K562 (cell line): ENCODE measurements at regions not wholly inside any gene's neighbourhood (a gene's known extent, or its start where the extent isn't known, plus 50 kb on each side); places are given as distances from the start of the nearest gene placed in this dataset.

Source experiments
- ATAC-seq: fragments of 200-7000 bp; cut with Tn5 transposase; 3 replicates; pipeline ENCODE4 v1.9.1; 2020; ENCODE audit warnings: moderate library complexity
- BruUV-seq: library from RNA; stranded (reverse); fragments of 400-500 nt; replicated peaks from 2 replicates; lab custom pipeline; 2021; lab: Mats Ljungman, UMichigan
- CTCF ChIA-PET: fragments of 300-600 bp; formaldehyde crosslinking; extraction: SDS; loops from one replicate; lab custom pipeline; 2021; ENCODE audit warnings: low intra/inter-chr PET ratio; lab: Yijun Ruan, JAX
- POLR2A ChIA-PET: fragments of 300-600, 350-650 bp; sonication (Branson Sonifier 250); formaldehyde crosslinking; extraction: SDS; loops from one replicate; lab custom pipeline; 2021; ENCODE audit warnings: antibody characterized with exemption, inconsistent platforms; lab: Yijun Ruan, JAX
- DNase-seq, 4 experiments: peaks; one replicate each; pipeline versions ENCODE4 v3.0.0 to v3.0.0-alpha.2; 2011 to 2018; ENCODE audit warnings: low spot score in 3 of 4, mixed read lengths in 3 of 4; ENCODE audit errors: extremely low read depth in 1 of 4
- FAIRE-seq: peaks from 2 replicates; lab custom pipeline; 2011; peaks lifted over from hg19 to GRCh38; lab: Jason Lieb, UNC
- H2AFZ ChIP-seq: 2 replicates; pipeline ENCODE4 v1.6.0; 2011; ENCODE audit warnings: low read depth, low read length, control low read depth, inconsistent platforms
- H3K27ac ChIP-seq: fragments of 200-600 bp; 3 replicates; pipeline ENCODE4 v1.8.0; 2011; ENCODE audit warnings: low read depth, mild to moderate bottlenecking, control low read depth, inconsistent platforms, low read length, moderate library complexity, mixed read lengths; ENCODE audit errors: extremely low read depth
- H3K27me3 ChIP-seq, 2 experiments: fragments of 300-600 bp in 1 of 2; 2 replicates in 1 of 2; 3 replicates in 1 of 2; pipeline versions ENCODE4 v1.6.0 to v1.8.0; 2011; ENCODE audit warnings: inconsistent platforms in 2 of 2, low read length in 2 of 2, mild to moderate bottlenecking in 1 of 2, mixed read lengths in 1 of 2, moderate library complexity in 1 of 2; ENCODE audit not compliant: control insufficient read depth in 2 of 2, insufficient read depth in 2 of 2
- H3K36me3 ChIP-seq: fragments of 300-600 bp; 3 replicates; pipeline ENCODE4 v1.8.0; 2011; ENCODE audit warnings: mild to moderate bottlenecking, low read length, inconsistent platforms; ENCODE audit not compliant: control insufficient read depth, insufficient read depth
- H3K4me1 ChIP-seq, 2 experiments: fragments of 200-600 bp in 1 of 2; replicated peaks in 1 of 2; 2 replicates in 1 of 2; 3 replicates in 1 of 2; pipeline versions ENCODE4 v1.5.1 to v1.8.0; 2011; ENCODE audit warnings: inconsistent platforms in 2 of 2, low read length in 2 of 2, mild to moderate bottlenecking in 1 of 2, mixed read lengths in 1 of 2, moderate library complexity in 1 of 2; ENCODE audit not compliant: control insufficient read depth in 2 of 2, insufficient read depth in 2 of 2
- H3K4me2 ChIP-seq: 2 replicates; pipeline ENCODE4 v1.6.1; 2011; ENCODE audit warnings: low read length, control low read depth, inconsistent platforms, mixed read lengths; ENCODE audit not compliant: insufficient read depth
- H3K4me3 ChIP-seq: fragments of 200-600 bp; sonication (generic), shearing (Covaris generic); 2 replicates; pipeline ENCODE4 v1.5.1; 2016; ENCODE audit warnings: control low read depth, inconsistent platforms
- H3K79me2 ChIP-seq: fragments of 200-600 bp; 3 replicates; pipeline ENCODE4 v1.8.0; 2011; ENCODE audit warnings: low read length, inconsistent platforms; ENCODE audit not compliant: control insufficient read depth, insufficient read depth
- H3K9ac ChIP-seq, 2 experiments: 2 replicates each; pipeline versions ENCODE4 v1.6.0 to v1.6.1; 2011; ENCODE audit warnings: low read depth in 2 of 2, low read length in 2 of 2, control low read depth in 1 of 2, inconsistent platforms in 1 of 2, mild to moderate bottlenecking in 1 of 2, mixed read lengths in 1 of 2; ENCODE audit not compliant: insufficient read depth in 1 of 2
- H3K9me1 ChIP-seq: one replicate; pipeline ENCODE4 v1.6.0; 2011; ENCODE audit warnings: inconsistent platforms, mild to moderate bottlenecking, low read length, moderate library complexity; ENCODE audit not compliant: control insufficient read depth, insufficient read depth
- H3K9me3 ChIP-seq: replicated peaks from 2 replicates; pipeline ENCODE4 v1.5.1; 2011; ENCODE audit warnings: low read depth, low read length, inconsistent platforms; ENCODE audit not compliant: control insufficient read depth, insufficient read depth
- H4K20me1 ChIP-seq: replicated peaks from 2 replicates; pipeline ENCODE4 v1.6.1; 2011; ENCODE audit warnings: low read length, inconsistent platforms, mixed read lengths; ENCODE audit not compliant: control insufficient read depth, insufficient read depth
- ARNT ChIP-seq, 2 experiments: fragments of 450-650 bp; IDR thresholded peaks; 2 replicates each; pipeline ENCODE4 v1.6.1; 2016; ENCODE audit warnings: mild to moderate bottlenecking in 1 of 2
- ETV6 ChIP-seq, 3 experiments: fragments of 150-350 bp in 1 of 3; sonication (generic) in 1 of 3; formaldehyde crosslinking in 1 of 3; IDR thresholded peaks; 2 replicates each; pipeline versions ENCODE4 v1.6.1 to v1.8.0; 2014 to 2022; ENCODE audit warnings: borderline replicate concordance in 2 of 3, low read depth in 2 of 3, antibody characterized with exemption in 1 of 3, low read length in 1 of 3, mild to moderate bottlenecking in 1 of 3, missing genetic modification reagents in 1 of 3
- JUNB ChIP-seq: fragments of 450-650 bp; formaldehyde crosslinking; conservative IDR thresholded peaks from 2 replicates; pipeline ENCODE4 v1.4.0; 2020; ENCODE audit warnings: mild to moderate bottlenecking
- JUND ChIP-seq, 2 experiments: IDR thresholded peaks; 2 replicates in 1 of 2; 3 replicates in 1 of 2; pipeline ENCODE4 v1.6.1; 2011; ENCODE audit warnings: borderline replicate concordance in 2 of 2, low read depth in 2 of 2, low read length in 2 of 2, improper control_type of control experiment in 1 of 2, missing biosample characterization in 1 of 2, missing genetic modification characterization in 1 of 2, missing genetic modification reagents in 1 of 2
- KAT8 ChIP-seq: fragments of 450-650 bp; IDR thresholded peaks from 2 replicates; pipeline ENCODE4 v1.6.1; 2016; ENCODE audit warnings: low read depth, mild to moderate bottlenecking
- MECOM ChIP-seq: fragments of 250-450 bp; sonication (Bioruptor Pico); IDR thresholded peaks from 2 replicates; pipeline ENCODE4 v1.8.0; 2022; ENCODE audit warnings: inconsistent platforms
- PHB2 ChIP-seq: fragments of 450-650 bp; IDR thresholded peaks from 2 replicates; pipeline ENCODE4 v1.6.1; 2017; ENCODE audit warnings: low read depth
- SMAD2 ChIP-seq: fragments of 150-350 bp; IDR thresholded peaks from 2 replicates; pipeline ENCODE4 v1.6.1; 2014; ENCODE audit warnings: low read depth, mild to moderate bottlenecking, low read length
- SMC3 ChIP-seq: conservative IDR thresholded peaks from 2 replicates; pipeline ENCODE4 v1.6.1; 2011; ENCODE audit warnings: low read depth, low read length, improper control_type of control experiment; ENCODE audit not compliant: insufficient read depth
- SRSF7 ChIP-seq: fragments of 200-400 bp; formaldehyde crosslinking; optimal IDR thresholded peaks from 2 replicates; pipeline ENCODE3; 2017; ENCODE audit warnings: mild to moderate bottlenecking, low read depth, low read length
- ZKSCAN8 ChIP-seq: fragments of 200-800 bp; sonication (Bioruptor generic); IDR thresholded peaks from 2 replicates; pipeline ENCODE4 v1.6.1; 2016; ENCODE audit warnings: missing genetic modification characterization, missing compliant biosample characterization
- ZNF134 ChIP-seq: fragments of 250-450 bp; sonication (Bioruptor Pico); conservative IDR thresholded peaks from 2 replicates; pipeline ENCODE4 v1.4.0; 2020
- ZNF263 ChIP-seq: sonication (generic); formaldehyde crosslinking; IDR thresholded peaks from 2 replicates; pipeline ENCODE4 v1.8.0; 2022; ENCODE audit warnings: mild to moderate bottlenecking, missing genetic modification reagents, borderline replicate concordance
- ZNF408 ChIP-seq: fragments of 250-450 bp; sonication (Bioruptor Pico); IDR thresholded peaks from 2 replicates; pipeline ENCODE4 v1.4.0; 2020; ENCODE audit warnings: low read depth, mild to moderate bottlenecking, moderate library complexity
- WGBS: fragments of 100-300 bp; shearing (Covaris generic); methylation state at CpG from one replicate; pipeline ENCODE4 v1.1.6; 2016; ENCODE audit warnings: low coverage, mixed read lengths; ENCODE audit not compliant: insufficient coverage; ENCODE audit errors: missing lambda C conversion rate; 5-methylcytosine and 5-hydroxymethylcytosine counted together
- in situ Hi-C: fragments of 300-500 bp; cut with MboI; formaldehyde crosslinking; loops from 4 replicates; pipeline ENCODE4 v1.15.0; 2018; ENCODE audit warnings: inconsistent platforms, mixed read lengths
- intact Hi-C: fragments of 100-400 bp; cut with micrococcal nuclease; formaldehyde crosslinking; loops from 2 replicates; pipeline ENCODE4 v1.14.2; 2022
- TF ChIP-seq, protein P1 (sequence below), 2 experiments: fragments of 450-650 bp; conservative IDR thresholded peaks; 2 replicates each; pipeline ENCODE4 v1.6.1; 2017; ENCODE audit warnings: mild to moderate bottlenecking in 2 of 2, moderate library complexity in 2 of 2
- TF ChIP-seq, protein P2 (sequence below): fragments of 250-450 bp; sonication (Bioruptor Pico); IDR thresholded peaks from 2 replicates; pipeline ENCODE4 v1.8.0; 2022; ENCODE audit warnings: inconsistent platforms
- TF ChIP-seq, protein P3 (sequence below), 2 experiments: fragments of 200-800 bp in 1 of 2; sonication (Bioruptor generic) in 1 of 2; sonication (generic) in 1 of 2; formaldehyde crosslinking in 1 of 2; IDR thresholded peaks in 1 of 2; conservative IDR thresholded peaks in 1 of 2; 2 replicates each; pipeline versions ENCODE4 v1.5.0 to v1.6.1; 2016 to 2020; ENCODE audit warnings: missing compliant biosample characterization in 1 of 2, missing genetic modification characterization in 1 of 2, missing genetic modification reagents in 1 of 2

DNA sequence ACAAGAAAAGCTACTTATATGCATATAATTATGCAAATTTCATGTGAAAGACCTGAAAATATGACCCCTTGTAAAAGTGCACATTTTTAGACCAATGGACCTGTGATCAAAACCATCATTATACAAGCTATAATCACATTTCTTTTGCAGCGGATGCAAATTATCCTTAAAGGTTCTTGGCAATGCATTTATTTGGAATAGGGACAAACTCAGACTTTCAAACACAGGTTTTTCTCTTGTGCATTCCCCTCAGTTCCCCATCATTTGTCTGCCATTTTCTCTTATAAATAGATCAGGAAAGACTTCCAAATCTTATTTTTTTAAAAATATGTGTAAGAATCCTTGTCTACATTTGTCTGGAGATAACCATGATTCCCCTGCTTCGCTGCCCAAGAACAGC lies 954.2 kb upstream of the NRXN1 start:
- no peak for TF ChIP-seq ZNF263
- TF ChIP-seq, protein P1, sequence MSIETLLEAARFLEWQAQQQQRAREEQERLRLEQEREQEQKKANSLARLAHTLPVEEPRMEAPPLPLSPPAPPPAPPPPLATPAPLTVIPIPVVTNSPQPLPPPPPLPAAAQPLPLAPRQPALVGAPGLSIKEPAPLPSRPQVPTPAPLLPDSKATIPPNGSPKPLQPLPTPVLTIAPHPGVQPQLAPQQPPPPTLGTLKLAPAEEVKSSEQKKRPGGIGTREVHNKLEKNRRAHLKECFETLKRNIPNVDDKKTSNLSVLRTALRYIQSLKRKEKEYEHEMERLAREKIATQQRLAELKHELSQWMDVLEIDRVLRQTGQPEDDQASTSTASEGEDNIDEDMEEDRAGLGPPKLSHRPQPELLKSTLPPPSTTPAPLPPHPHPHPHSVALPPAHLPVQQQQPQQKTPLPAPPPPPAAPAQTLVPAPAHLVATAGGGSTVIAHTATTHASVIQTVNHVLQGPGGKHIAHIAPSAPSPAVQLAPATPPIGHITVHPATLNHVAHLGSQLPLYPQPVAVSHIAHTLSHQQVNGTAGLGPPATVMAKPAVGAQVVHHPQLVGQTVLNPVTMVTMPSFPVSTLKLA (conservative IDR thresholded peaks at IDR 0.05): no peak
- no peak for TF ChIP-seq PHB2
- TF ChIP-seq ZNF408 (CRISPR knock-in tag): no peak
- TF ChIP-seq SMC3: no peak
- no peak for TF ChIP-seq ETV6 (IDR thresholded peaks at IDR 0.05; ENCODE audit: borderline replicate concordance in 1 of 2, low read depth in 2 of 2, low read length in 1 of 2)
- no peak for TF ChIP-seq ETV6 (CRISPR knock-in tag; IDR thresholded peaks at IDR 0.05; ENCODE audit: borderline replicate concordance)
- TF ChIP-seq, protein P2, sequence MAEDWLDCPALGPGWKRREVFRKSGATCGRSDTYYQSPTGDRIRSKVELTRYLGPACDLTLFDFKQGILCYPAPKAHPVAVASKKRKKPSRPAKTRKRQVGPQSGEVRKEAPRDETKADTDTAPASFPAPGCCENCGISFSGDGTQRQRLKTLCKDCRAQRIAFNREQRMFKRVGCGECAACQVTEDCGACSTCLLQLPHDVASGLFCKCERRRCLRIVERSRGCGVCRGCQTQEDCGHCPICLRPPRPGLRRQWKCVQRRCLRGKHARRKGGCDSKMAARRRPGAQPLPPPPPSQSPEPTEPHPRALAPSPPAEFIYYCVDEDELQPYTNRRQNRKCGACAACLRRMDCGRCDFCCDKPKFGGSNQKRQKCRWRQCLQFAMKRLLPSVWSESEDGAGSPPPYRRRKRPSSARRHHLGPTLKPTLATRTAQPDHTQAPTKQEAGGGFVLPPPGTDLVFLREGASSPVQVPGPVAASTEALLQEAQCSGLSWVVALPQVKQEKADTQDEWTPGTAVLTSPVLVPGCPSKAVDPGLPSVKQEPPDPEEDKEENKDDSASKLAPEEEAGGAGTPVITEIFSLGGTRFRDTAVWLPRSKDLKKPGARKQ: no peak
- TF ChIP-seq MECOM (CRISPR knock-in tag): no peak
- no peak for TF ChIP-seq JUNB
- TF ChIP-seq ZKSCAN8 (CRISPR knock-in tag): no peak
- TF ChIP-seq JUND (IDR thresholded peaks at IDR 0.05; ENCODE audit: borderline replicate concordance, low read depth, low read length): no peak
- no peak for TF ChIP-seq JUND (tag; IDR thresholded peaks at IDR 0.05; ENCODE audit: borderline replicate concordance, low read depth, low read length)
- no peak for TF ChIP-seq ZNF134 (CRISPR knock-in tag)
- TF ChIP-seq, protein P3, sequence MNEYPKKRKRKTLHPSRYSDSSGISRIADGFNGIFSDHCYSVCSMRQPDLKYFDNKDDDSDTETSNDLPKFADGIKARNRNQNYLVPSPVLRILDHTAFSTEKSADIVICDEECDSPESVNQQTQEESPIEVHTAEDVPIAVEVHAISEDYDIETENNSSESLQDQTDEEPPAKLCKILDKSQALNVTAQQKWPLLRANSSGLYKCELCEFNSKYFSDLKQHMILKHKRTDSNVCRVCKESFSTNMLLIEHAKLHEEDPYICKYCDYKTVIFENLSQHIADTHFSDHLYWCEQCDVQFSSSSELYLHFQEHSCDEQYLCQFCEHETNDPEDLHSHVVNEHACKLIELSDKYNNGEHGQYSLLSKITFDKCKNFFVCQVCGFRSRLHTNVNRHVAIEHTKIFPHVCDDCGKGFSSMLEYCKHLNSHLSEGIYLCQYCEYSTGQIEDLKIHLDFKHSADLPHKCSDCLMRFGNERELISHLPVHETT (CRISPR knock-in tag; conservative IDR thresholded peaks at IDR 0.05 in 1 of 2, IDR thresholded peaks at IDR 0.05 in 1 of 2): no peak
- no peak for TF ChIP-seq SRSF7
- TF ChIP-seq SMAD2: no peak
- TF ChIP-seq KAT8: no peak
- TF ChIP-seq ARNT (IDR thresholded peaks at IDR 0.05): no peak
- H3K9me3 ChIP-seq: no peaks in the 10 kb centered on the region
- no peaks in the 10 kb centered on the region for H3K4me1 ChIP-seq
- no TSS peak for BruUV-seq
- ChIA-PET CTCF (no interaction called here), POLR2A (no interaction called here)
- 0% methylated on average over 1 of the region's 2 CpGs for WGBS
- H3K9me1 ChIP-seq: no peaks in the 10 kb centered on the region
- no peaks in the 10 kb centered on the region for H3K79me2 ChIP-seq
- FAIRE-seq (no peak), DNase-seq (no peak), ATAC-seq (no peak)
- H4K20me1 ChIP-seq: no peaks in the 10 kb centered on the region
- H3K36me3 ChIP-seq: no peaks in the 10 kb centered on the region
- H3K4me2 ChIP-seq: no peak overlapping the region
- no peak overlapping the region for H2AFZ ChIP-seq
- H3K27ac ChIP-seq: no peak overlapping the region
- H3K27me3 ChIP-seq: no peaks in the 10 kb centered on the region
- H3K4me3 ChIP-seq: no peak overlapping the region
- no peak overlapping the region for H3K9ac ChIP-seq
- intact Hi-C loops: no loop called here
- in situ Hi-C loops: no loop called here
